NCI-H187 treated with DMSO at 0.1 percent for 48 hours (cell line): ENCODE measurements at regions not wholly inside any gene's neighbourhood (a gene's known extent, or its start where the extent isn't known, plus 50 kb on each side); places are given as distances from the start of the nearest gene placed in this dataset.

Experiments
- DNase-seq: peaks from one replicate; lab custom pipeline; 2025; lab: John Stamatoyannopoulos, UW

- DNase-seq, result no peak
These were observed 50.0 kb upstream of the SYNPR start for GRCh38 chr3:63228087-63228486.
